SK-N-SH (cell line): ENCODE measurements at regions not wholly inside any gene's neighbourhood (a gene's known extent, or its start where the extent isn't known, plus 50 kb on each side); places are given as distances from the start of the nearest gene placed in this dataset.

ENCODE experiments used
- CTCF ChIA-PET: fragments of 300-600, 350-600 bp; formaldehyde crosslinking; extraction: SDS; loops from one replicate; lab custom pipeline; 2021; lab: Yijun Ruan, JAX
- POLR2A ChIA-PET: fragments of 350-600 bp; sonication (Branson Sonifier 250); formaldehyde crosslinking; extraction: SDS; loops from one replicate; lab custom pipeline; 2020; ENCODE audit warnings: antibody characterized with exemption, inconsistent platforms; lab: Yijun Ruan, JAX
- DNase-seq: peaks from one replicate; pipeline ENCODE4 v3.0.0; 2012
- H2AFZ ChIP-seq: fragments of 200-600 bp; sonication (generic); 2 replicates; pipeline ENCODE4 v1.8.1; 2016; ENCODE audit warnings: antibody characterized with exemption, mild to moderate bottlenecking, low read depth
- H3F3A ChIP-seq: fragments of 200-600 bp; sonication (generic); replicated peaks from 2 replicates; pipeline ENCODE3; 2016; ENCODE audit warnings: antibody characterized with exemption, mild to moderate bottlenecking; ENCODE audit not compliant: insufficient read depth
- H3K27ac ChIP-seq, 2 experiments: fragments of 200-500 bp in 1 of 2; fragments of 200-600 bp in 1 of 2; sonication (Bioruptor generic) in 1 of 2; sonication (generic), shearing (Covaris generic) in 1 of 2; 2 replicates each; pipeline versions ENCODE4 v1.5.1 to v1.6.1; 2014 to 2016; ENCODE audit warnings: low read depth in 2 of 2, inconsistent platforms in 1 of 2, low read length in 1 of 2, mild to moderate bottlenecking in 1 of 2, mixed read lengths in 1 of 2
- H3K27me3 ChIP-seq: fragments of 200-600 bp; sonication (generic), shearing (Covaris generic); 2 replicates; pipeline ENCODE4 v1.6.1; 2016; ENCODE audit warnings: mixed run types; ENCODE audit not compliant: insufficient read depth
- H3K36me3 ChIP-seq, 2 experiments: fragments of 200-500 bp in 1 of 2; fragments of 200-600 bp in 1 of 2; sonication (Bioruptor generic) in 1 of 2; sonication (generic) in 1 of 2; replicated peaks in 1 of 2; 2 replicates each; pipeline versions ENCODE3 to v1.5.1; 2014 to 2016; ENCODE audit warnings: low read length in 1 of 2, mild to moderate bottlenecking in 1 of 2; ENCODE audit not compliant: insufficient read depth in 2 of 2, control insufficient read depth in 1 of 2
- H3K4me1 ChIP-seq, 2 experiments: fragments of 200-500 bp in 1 of 2; fragments of 200-600 bp in 1 of 2; sonication (Bioruptor generic) in 1 of 2; sonication (generic), shearing (Covaris generic) in 1 of 2; 2 replicates each; pipeline versions ENCODE4 v1.5.1 to v1.6.1; 2014 to 2016; ENCODE audit warnings: low read depth in 1 of 2, low read length in 1 of 2, mixed run types in 1 of 2; ENCODE audit not compliant: insufficient read depth in 2 of 2, control insufficient read depth in 1 of 2
- H3K4me2 ChIP-seq: fragments of 200-600 bp; sonication (generic), shearing (Covaris generic); 2 replicates; pipeline ENCODE4 v1.6.1; 2017; ENCODE audit warnings: mixed run types
- H3K4me3 ChIP-seq, 2 experiments: fragments of 200-500 bp in 1 of 2; fragments of 200-600 bp in 1 of 2; sonication (Bioruptor generic) in 1 of 2; sonication (generic), shearing (Covaris generic) in 1 of 2; 2 replicates each; pipeline versions ENCODE4 v1.5.1 to v1.8.1; 2014 to 2016; ENCODE audit warnings: low read depth in 2 of 2, inconsistent platforms in 1 of 2, low read length in 1 of 2, mild to moderate bottlenecking in 1 of 2, mixed read lengths in 1 of 2, moderate library complexity in 1 of 2
- H3K79me2 ChIP-seq: fragments of 200-600 bp; sonication (generic); 2 replicates; pipeline ENCODE4 v1.8.1; 2017; ENCODE audit warnings: mild to moderate bottlenecking; ENCODE audit not compliant: insufficient read depth
- H3K9ac ChIP-seq: fragments of 200-600 bp; sonication (generic); 2 replicates; pipeline ENCODE4 v1.6.1; 2017; ENCODE audit warnings: mixed run types
- H3K9me2 ChIP-seq: fragments of 200-600 bp; sonication (generic); 2 replicates; pipeline ENCODE4 v1.6.1; 2017; ENCODE audit warnings: mixed run types
- H3K9me3 ChIP-seq: fragments of 200-600 bp; sonication (generic); 2 replicates; pipeline ENCODE4 v1.6.1; 2017; ENCODE audit warnings: mixed run types, mild to moderate bottlenecking, moderate library complexity
- H4K20me1 ChIP-seq: fragments of 200-600 bp; sonication (generic); 2 replicates; pipeline ENCODE4 v1.6.1; 2017; ENCODE audit warnings: mild to moderate bottlenecking, mixed run types; ENCODE audit not compliant: insufficient read depth
- EP300 ChIP-seq, 2 experiments: IDR thresholded peaks; 2 replicates each; pipeline versions ENCODE4 v1.4.0 to v1.6.1; 2012; ENCODE audit warnings: borderline replicate concordance in 1 of 2, low read depth in 1 of 2, low read length in 1 of 2
- EZH2phosphoT487 ChIP-seq: fragments of 200-600 bp; sonication (generic); IDR thresholded peaks from 2 replicates; pipeline ENCODE4 v1.6.1; 2017; ENCODE audit warnings: low read depth, mixed run types, mild to moderate bottlenecking, antibody characterized with exemption, moderate library complexity, borderline replicate concordance
- IRF3 ChIP-seq: fragments of 150-350 bp; IDR thresholded peaks from 2 replicates; pipeline ENCODE4 v1.6.1; 2016; ENCODE audit warnings: mild to moderate bottlenecking, low read depth, low read length
- POLR2AphosphoS5 ChIP-seq: IDR thresholded peaks from 2 replicates; pipeline ENCODE4 v1.6.1; 2012; ENCODE audit warnings: low read depth, low read length
- RCOR1 ChIP-seq: fragments of 150-350 bp; IDR thresholded peaks from 2 replicates; pipeline ENCODE4 v1.6.1; 2017; ENCODE audit warnings: antibody characterized with exemption, low read length
- SMC3 ChIP-seq: IDR thresholded peaks from 2 replicates; pipeline ENCODE4 v1.6.1; 2012; ENCODE audit warnings: low read depth, low read length, improper control_type of control experiment
- TAF1 ChIP-seq: IDR thresholded peaks from 2 replicates; pipeline ENCODE4 v1.6.1; 2012; ENCODE audit warnings: low read depth, mild to moderate bottlenecking, low read length, moderate library complexity, borderline replicate concordance
- USF2 ChIP-seq: fragments of 150-350 bp; IDR thresholded peaks from 2 replicates; pipeline ENCODE4 v1.6.1; 2017; ENCODE audit warnings: antibody characterized with exemption, low read length, low read depth, borderline replicate concordance
- ZBTB33 ChIP-seq: IDR thresholded peaks from 2 replicates; pipeline ENCODE4 v1.4.0; 2012; ENCODE audit warnings: low read depth, borderline replicate concordance
- WGBS: methylation state at CpG from one replicate; pipeline ENCODE4 v1.1.6; 2017; ENCODE audit warnings: low lambda C conversion rate; 5-methylcytosine and 5-hydroxymethylcytosine counted together

- TF ChIP-seq RCOR1 = no peak
- TF ChIP-seq EP300 (IDR thresholded peaks at IDR 0.05; ENCODE audit: borderline replicate concordance in 1 of 2, low read depth in 1 of 2, low read length in 1 of 2) = no peak
- no peak for TF ChIP-seq IRF3
- no peak for TF ChIP-seq TAF1
- TF ChIP-seq USF2 = no peak
- TF ChIP-seq EZH2phosphoT487 = no peak
- no peak for TF ChIP-seq ZBTB33
- WGBS = 29% methylated on average over 12 of the region's 12 CpGs
- H3K9ac ChIP-seq = no peak overlapping the region
Observed at GRCh38 chr1:228546541-228547463, 59.6 kb downstream of the RNF187 start.

GRCh38 chr1:228547464-228547792 is 60.2 kb downstream of the RNF187 start:
- no peak overlapping the region for H2AFZ ChIP-seq
- no peak overlapping the region for H3K27ac ChIP-seq
- no peaks in the 10 kb centered on the region for H3K9me2 ChIP-seq
- no peaks in the 10 kb centered on the region for H3F3A ChIP-seq
- POLR2A ChIA-PET = no interaction called here
- no peaks in the 10 kb centered on the region for H4K20me1 ChIP-seq
- WGBS = 79% methylated on average over 3 of the region's 3 CpGs
- H3K4me1 ChIP-seq = no peaks in the 10 kb centered on the region
- H3K9me3 ChIP-seq = no peaks in the 10 kb centered on the region
- CTCF ChIA-PET = no interaction called here
- no peak overlapping the region for H3K4me2 ChIP-seq
- no peaks in the 10 kb centered on the region for H3K36me3 ChIP-seq
- no peak for DNase-seq
- no peaks in the 10 kb centered on the region; the same call in 1 of the 2 replicates for H3K27me3 ChIP-seq
- TF ChIP-seq POLR2AphosphoS5 (no peak), SMC3 (no peak)
- TF ChIP-seq, all 33 proteins: peak for 0
- Histone ChIP-seq H3K79me2 (no peaks in the 10 kb centered on the region), H3K9ac (no peak overlapping the region), H3K4me3 (no peak overlapping the region)

More at GRCh38 chr1:228546541-228547463, 59.6 kb downstream of the RNF187 start:
- ChIA-PET POLR2A (no interaction called here), CTCF (no interaction called here)
- Histone ChIP-seq H3K36me3 (no peaks in the 10 kb centered on the region), H3K4me1 (no peaks in the 10 kb centered on the region), H2AFZ (no peak overlapping the region), H3K9me3 (no peaks in the 10 kb centered on the region), H3K9me2 (no peaks in the 10 kb centered on the region), H3K4me3 (no peak overlapping the region), H3F3A (no peaks in the 10 kb centered on the region), H3K27ac (no peak overlapping the region), H3K27me3 (no peaks in the 10 kb centered on the region; the same call in 1 of the 2 replicates), H3K79me2 (no peaks in the 10 kb centered on the region), H3K4me2 (no peak overlapping the region), H4K20me1 (no peaks in the 10 kb centered on the region)
- DNase-seq = no peak
